ENCODE measurements at regions not wholly inside any gene's neighbourhood (a gene's known extent, or its start where the extent isn't known, plus 50 kb on each side); places are given as distances from the start of the nearest gene placed in this dataset.

DNA sequence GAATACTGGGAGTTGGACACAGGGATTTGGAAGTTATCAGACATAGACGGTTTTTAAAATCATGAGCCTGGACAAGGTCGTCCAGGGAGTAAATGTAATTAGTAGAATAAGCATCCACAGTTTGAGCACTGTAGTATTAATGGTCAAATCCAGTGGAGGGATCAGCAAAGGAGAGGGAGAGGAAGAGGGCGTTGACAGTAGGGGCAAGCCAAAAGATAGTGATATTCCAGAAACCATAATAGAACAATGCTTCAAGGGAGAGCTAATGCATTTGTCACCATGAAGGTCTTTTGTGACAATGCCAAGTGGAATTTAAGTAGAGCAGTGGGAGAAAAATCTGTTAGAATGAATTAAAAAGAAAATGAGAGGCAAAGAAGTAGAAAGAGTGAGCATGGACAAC is 68.9 kb upstream of the SLC5A12 start:
- TF ChIP-seq, protein P1, sequence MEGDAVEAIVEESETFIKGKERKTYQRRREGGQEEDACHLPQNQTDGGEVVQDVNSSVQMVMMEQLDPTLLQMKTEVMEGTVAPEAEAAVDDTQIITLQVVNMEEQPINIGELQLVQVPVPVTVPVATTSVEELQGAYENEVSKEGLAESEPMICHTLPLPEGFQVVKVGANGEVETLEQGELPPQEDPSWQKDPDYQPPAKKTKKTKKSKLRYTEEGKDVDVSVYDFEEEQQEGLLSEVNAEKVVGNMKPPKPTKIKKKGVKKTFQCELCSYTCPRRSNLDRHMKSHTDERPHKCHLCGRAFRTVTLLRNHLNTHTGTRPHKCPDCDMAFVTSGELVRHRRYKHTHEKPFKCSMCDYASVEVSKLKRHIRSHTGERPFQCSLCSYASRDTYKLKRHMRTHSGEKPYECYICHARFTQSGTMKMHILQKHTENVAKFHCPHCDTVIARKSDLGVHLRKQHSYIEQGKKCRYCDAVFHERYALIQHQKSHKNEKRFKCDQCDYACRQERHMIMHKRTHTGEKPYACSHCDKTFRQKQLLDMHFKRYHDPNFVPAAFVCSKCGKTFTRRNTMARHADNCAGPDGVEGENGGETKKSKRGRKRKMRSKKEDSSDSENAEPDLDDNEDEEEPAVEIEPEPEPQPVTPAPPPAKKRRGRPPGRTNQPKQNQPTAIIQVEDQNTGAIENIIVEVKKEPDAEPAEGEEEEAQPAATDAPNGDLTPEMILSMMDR (conservative IDR thresholded peaks at IDR 0.05; ENCODE audit: low read length): no peak
- no peak for TF ChIP-seq EZH2phosphoT487 (IDR thresholded peaks at IDR 0.05; ENCODE audit: borderline replicate concordance)

Data from Loucy (cell line).